Keratinocyte (primary cell): ENCODE measurements at regions not wholly inside any gene's neighbourhood (a gene's known extent, or its start where the extent isn't known, plus 50 kb on each side); places are given as distances from the start of the nearest gene placed in this dataset.

Experiments
- DNase-seq: peaks from one replicate; pipeline ENCODE4 v3.0.0-alpha.2; 2011; ENCODE audit warnings: low read depth, missing footprints, low spot score
- FAIRE-seq: peaks from 2 replicates; lab custom pipeline; 2011; peaks lifted over from hg19 to GRCh38; lab: Jason Lieb, UNC
- H2AFZ ChIP-seq: 2 replicates; pipeline ENCODE4 v1.6.0; 2012; ENCODE audit warnings: low read length, control low read depth, inconsistent platforms; ENCODE audit not compliant: control insufficient read depth
- H3K27ac ChIP-seq: 2 replicates; pipeline ENCODE4 v1.5.1; 2011; ENCODE audit warnings: low read length; ENCODE audit not compliant: control insufficient read depth, insufficient read depth
- H3K27me3 ChIP-seq: 3 replicates; pipeline ENCODE4 v1.6.0; 2011; ENCODE audit warnings: low read length; ENCODE audit not compliant: control insufficient read depth, insufficient read depth; ENCODE audit errors: extremely low read depth
- H3K36me3 ChIP-seq, 2 experiments: 2 replicates in 1 of 2; 3 replicates in 1 of 2; pipeline ENCODE4 v1.5.1; 2011; ENCODE audit warnings: low read length in 2 of 2, mild to moderate bottlenecking in 1 of 2; ENCODE audit not compliant: control insufficient read depth in 2 of 2, insufficient read depth in 2 of 2; ENCODE audit errors: extremely low read depth in 1 of 2
- H3K4me1 ChIP-seq: 3 replicates; pipeline ENCODE4 v1.5.1; 2011; ENCODE audit warnings: low read length; ENCODE audit not compliant: control insufficient read depth, insufficient read depth; ENCODE audit errors: extremely low read depth
- H3K4me2 ChIP-seq: 3 replicates; pipeline ENCODE4 v1.6.0; 2011; ENCODE audit warnings: low read depth, low read length; ENCODE audit not compliant: control insufficient read depth, insufficient read depth; ENCODE audit errors: extremely low read depth
- H3K4me3 ChIP-seq, 3 experiments: fragments of 200-600 bp in 1 of 3; sonication (generic) in 1 of 3; 2 replicates in 2 of 3; 3 replicates in 1 of 3; pipeline ENCODE4 v1.5.1; 2011 to 2016; ENCODE audit warnings: low read length in 3 of 3, mild to moderate bottlenecking in 3 of 3, control low read depth in 2 of 3, inconsistent platforms in 1 of 3, low read depth in 1 of 3, mixed read lengths in 1 of 3, mixed run types in 1 of 3, moderate library complexity in 1 of 3; ENCODE audit not compliant: control insufficient read depth in 2 of 3, insufficient read depth in 2 of 3; ENCODE audit errors: extremely low read depth in 1 of 3
- H3K79me2 ChIP-seq: 2 replicates; pipeline ENCODE4 v1.6.0; 2012; ENCODE audit warnings: low read length; ENCODE audit not compliant: control insufficient read depth, insufficient read depth
- H3K9ac ChIP-seq: 3 replicates; pipeline ENCODE4 v1.6.0; 2011; ENCODE audit warnings: low read length; ENCODE audit not compliant: control insufficient read depth, insufficient read depth; ENCODE audit errors: extremely low read depth
- H3K9me1 ChIP-seq: 3 replicates; pipeline ENCODE4 v1.6.0; 2011; ENCODE audit warnings: low read length; ENCODE audit not compliant: control insufficient read depth, insufficient read depth; ENCODE audit errors: extremely low read depth
- H3K9me3 ChIP-seq: 2 replicates; pipeline ENCODE4 v1.5.1; 2012; ENCODE audit warnings: low read depth, low read length; ENCODE audit not compliant: control insufficient read depth
- H4K20me1 ChIP-seq: 3 replicates; pipeline ENCODE4 v1.6.0; 2011; ENCODE audit warnings: low read length; ENCODE audit not compliant: control insufficient read depth, insufficient read depth; ENCODE audit errors: extremely low read depth
- EZH2 ChIP-seq: IDR thresholded peaks from one replicate; pipeline ENCODE4 v1.6.1; 2012; ENCODE audit warnings: inconsistent platforms, mild to moderate bottlenecking, low read length, moderate library complexity
- dilution Hi-C: fragments of 300-500 bp; cut with MboI; formaldehyde crosslinking; loops from one replicate; pipeline ENCODE4 v1.7.0; 2020; ENCODE audit warnings: low sequenced_read_pairs; ENCODE audit not compliant: extremely low pct_ligation_motif_present
- TF ChIP-seq, protein P1 (sequence below), 3 experiments: IDR thresholded peaks in 1 of 3; conservative IDR thresholded peaks in 1 of 3; optimal IDR thresholded peaks in 1 of 3; 2 replicates in 2 of 3; 3 replicates in 1 of 3; pipeline versions ENCODE3 to v1.5.1; 2011; ENCODE audit warnings: low read length in 3 of 3, mild to moderate bottlenecking in 3 of 3, moderate library complexity in 2 of 3, control low read depth in 1 of 3, inconsistent platforms in 1 of 3; ENCODE audit not compliant: insufficient read depth in 2 of 3; ENCODE audit errors: extremely low read depth in 1 of 3

DNA sequence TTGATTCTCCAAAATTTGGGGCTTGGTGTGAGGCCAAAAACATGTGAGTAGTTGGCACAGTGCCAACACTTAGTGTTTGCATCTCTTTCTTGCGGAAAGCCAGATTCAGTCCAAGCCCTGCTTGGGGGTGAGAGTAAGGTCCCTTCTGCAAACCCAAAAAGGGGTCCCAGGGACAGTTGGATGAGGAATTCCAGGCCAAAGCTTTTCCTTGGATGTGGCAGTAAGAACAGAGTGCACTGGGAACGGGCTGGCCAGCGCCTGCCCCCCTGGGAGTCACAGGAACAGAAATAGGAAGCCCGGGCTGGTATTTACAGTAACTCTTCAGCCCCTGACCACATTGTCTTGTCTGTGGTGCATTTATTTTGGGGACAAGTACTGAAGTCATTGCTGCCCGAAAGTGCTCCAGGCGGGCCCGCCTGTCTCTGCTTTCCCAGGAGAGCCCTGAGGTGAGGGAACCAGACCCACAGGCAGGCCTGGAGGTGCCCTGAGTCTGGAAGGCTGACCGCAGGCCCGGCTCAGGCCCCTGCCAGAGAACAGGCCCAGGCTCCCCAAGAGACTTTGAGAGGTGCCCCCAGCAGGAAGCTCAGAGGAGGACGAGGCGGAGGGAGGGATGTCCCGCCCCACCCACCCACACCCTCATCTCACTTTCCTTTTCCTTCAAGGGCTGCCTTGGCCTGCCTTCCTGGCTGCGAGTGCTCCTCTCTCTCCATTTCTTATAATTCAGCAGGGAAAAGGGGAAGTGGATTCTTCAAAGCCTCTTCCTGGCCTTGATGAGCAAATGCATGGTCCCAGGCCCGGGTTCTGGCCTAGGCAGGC, 218.4 kb downstream of the MAFB start:
- dilution Hi-C loops: no loop called here
- no peak for TF ChIP-seq EZH2
- TF ChIP-seq, protein P1, sequence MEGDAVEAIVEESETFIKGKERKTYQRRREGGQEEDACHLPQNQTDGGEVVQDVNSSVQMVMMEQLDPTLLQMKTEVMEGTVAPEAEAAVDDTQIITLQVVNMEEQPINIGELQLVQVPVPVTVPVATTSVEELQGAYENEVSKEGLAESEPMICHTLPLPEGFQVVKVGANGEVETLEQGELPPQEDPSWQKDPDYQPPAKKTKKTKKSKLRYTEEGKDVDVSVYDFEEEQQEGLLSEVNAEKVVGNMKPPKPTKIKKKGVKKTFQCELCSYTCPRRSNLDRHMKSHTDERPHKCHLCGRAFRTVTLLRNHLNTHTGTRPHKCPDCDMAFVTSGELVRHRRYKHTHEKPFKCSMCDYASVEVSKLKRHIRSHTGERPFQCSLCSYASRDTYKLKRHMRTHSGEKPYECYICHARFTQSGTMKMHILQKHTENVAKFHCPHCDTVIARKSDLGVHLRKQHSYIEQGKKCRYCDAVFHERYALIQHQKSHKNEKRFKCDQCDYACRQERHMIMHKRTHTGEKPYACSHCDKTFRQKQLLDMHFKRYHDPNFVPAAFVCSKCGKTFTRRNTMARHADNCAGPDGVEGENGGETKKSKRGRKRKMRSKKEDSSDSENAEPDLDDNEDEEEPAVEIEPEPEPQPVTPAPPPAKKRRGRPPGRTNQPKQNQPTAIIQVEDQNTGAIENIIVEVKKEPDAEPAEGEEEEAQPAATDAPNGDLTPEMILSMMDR (optimal IDR thresholded peaks at IDR 0.05 in 1 of 3, IDR thresholded peaks at IDR 0.05 in 1 of 3, conservative IDR thresholded peaks at IDR 0.05 in 1 of 3; ENCODE audit: extremely low read depth in 1 of 3, insufficient read depth in 2 of 3, low read length in 3 of 3): no peak

DNA sequence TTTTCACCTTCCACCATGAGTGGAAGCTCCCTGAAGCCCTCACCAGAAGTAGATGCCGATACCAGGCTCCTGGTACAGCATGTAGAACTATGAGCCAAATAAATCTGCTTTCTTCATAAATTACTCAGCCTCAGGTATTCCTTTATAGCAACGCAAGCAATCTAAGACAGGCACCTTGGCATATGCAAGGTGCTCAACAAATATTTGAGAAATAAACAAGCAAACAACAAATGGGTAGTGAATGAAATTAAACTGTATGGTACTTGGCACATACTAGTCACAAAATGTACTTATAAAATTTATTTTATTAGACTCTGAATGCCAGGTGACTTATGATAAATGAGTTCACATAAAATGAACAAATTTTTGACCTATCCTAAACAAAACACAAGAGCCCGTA, 220.3 kb downstream of the MAFB start:
- no peak overlapping the region for H3K4me2 ChIP-seq
- no peaks in the 10 kb centered on the region for H3K79me2 ChIP-seq
- H3K27me3 ChIP-seq: no peaks in the 10 kb centered on the region
- TF ChIP-seq EZH2: no peak
- TF ChIP-seq, protein P1 (optimal IDR thresholded peaks at IDR 0.05 in 1 of 3, IDR thresholded peaks at IDR 0.05 in 1 of 3, conservative IDR thresholded peaks at IDR 0.05 in 1 of 3; ENCODE audit: extremely low read depth in 1 of 3, insufficient read depth in 2 of 3, low read length in 3 of 3): no peak
- FAIRE-seq (no peak), DNase-seq (no peak)
- no peak overlapping the region for H3K4me3 ChIP-seq
- no peaks in the 10 kb centered on the region for H3K9me1 ChIP-seq
- no peaks in the 10 kb centered on the region for H3K9me3 ChIP-seq
- no peaks in the 10 kb centered on the region for H4K20me1 ChIP-seq
- no peak overlapping the region for H2AFZ ChIP-seq
- H3K4me1 ChIP-seq: no peaks in the 10 kb centered on the region
- no peak overlapping the region for H3K9ac ChIP-seq
- H3K27ac ChIP-seq: no peak overlapping the region
- dilution Hi-C loops: no loop called here
- no peaks in the 10 kb centered on the region for H3K36me3 ChIP-seq

More for the DNA sequence above, 218.4 kb downstream of the MAFB start:
- no peak overlapping the region for H3K4me2 ChIP-seq
- no peak overlapping the region for H3K9ac ChIP-seq
- DNase-seq (no peak), FAIRE-seq (no peak)
- H3K4me1 ChIP-seq: no peaks in the 10 kb centered on the region
- no peak overlapping the region for H3K4me3 ChIP-seq
- no peak overlapping the region for H3K27ac ChIP-seq
- H2AFZ ChIP-seq: no peak overlapping the region
- H3K27me3 ChIP-seq: no peaks in the 10 kb centered on the region
- no peaks in the 10 kb centered on the region for H3K36me3 ChIP-seq
- no peaks in the 10 kb centered on the region for H3K79me2 ChIP-seq
- H3K9me1 ChIP-seq: no peaks in the 10 kb centered on the region
- H3K9me3 ChIP-seq: no peaks in the 10 kb centered on the region
- no peaks in the 10 kb centered on the region for H4K20me1 ChIP-seq
